Liver (tissue), 8 donors: ENCODE measurements at regions not wholly inside any gene's neighbourhood (a gene's known extent, or its start where the extent isn't known, plus 50 kb on each side); places are given as distances from the start of the nearest gene placed in this dataset.
A peak's percentile ranks its signal among the peaks of the same experiment; 100 is the strongest.

Experiments
- DNase-seq: peaks from one replicate; pipeline ENCODE4 v3.0.0-alpha.2; 2017; ENCODE audit warnings: low spot score
- H3K27ac ChIP-seq, 2 donors: one replicate each; pipeline ENCODE4 v1.7.0; 2013; ENCODE audit warnings: inconsistent platforms in 2 of 2, low read length in 2 of 2, control low read depth in 1 of 2, low read depth in 1 of 2, mild to moderate bottlenecking in 1 of 2
- H3K27me3 ChIP-seq, 4 donors: one replicate each; pipeline versions ENCODE4 v1.6.1 to v1.7.0; 2013; ENCODE audit warnings: low read length in 3 of 4, inconsistent platforms in 1 of 4, mild to moderate bottlenecking in 1 of 4, moderate library complexity in 1 of 4; ENCODE audit not compliant: control insufficient read depth in 4 of 4, insufficient read depth in 4 of 4
- H3K36me3 ChIP-seq, 4 donors: one replicate each; pipeline versions ENCODE4 v1.6.1 to v1.7.0; 2013; ENCODE audit warnings: low read length in 3 of 4, mild to moderate bottlenecking in 3 of 4, low read depth in 1 of 4, moderate library complexity in 1 of 4; ENCODE audit not compliant: control insufficient read depth in 4 of 4, insufficient read depth in 3 of 4
- H3K4me1 ChIP-seq, 4 donors: one replicate each; pipeline versions ENCODE4 v1.6.1 to v1.7.0; 2013; ENCODE audit warnings: low read length in 3 of 4, mild to moderate bottlenecking in 3 of 4, moderate library complexity in 1 of 4; ENCODE audit not compliant: control insufficient read depth in 4 of 4, insufficient read depth in 4 of 4
- H3K4me3 ChIP-seq, 3 donors: one replicate each; pipeline versions ENCODE4 v1.6.1 to v1.7.0; 2013; ENCODE audit warnings: low read length in 3 of 3, control low read depth in 1 of 3, low read depth in 1 of 3, mild to moderate bottlenecking in 1 of 3
- H3K9ac ChIP-seq, 2 donors: one replicate each; pipeline ENCODE4 v1.7.0; 2013; ENCODE audit warnings: low read length in 2 of 2, mild to moderate bottlenecking in 2 of 2, moderate library complexity in 2 of 2, control low read depth in 1 of 2, low read depth in 1 of 2
- H3K9me3 ChIP-seq, 4 donors: one replicate each; pipeline versions ENCODE4 v1.6.1 to v1.7.0; 2013; ENCODE audit warnings: low read length in 3 of 4; ENCODE audit not compliant: control insufficient read depth in 4 of 4
- CTCF ChIP-seq: fragments of 150-350 bp; IDR thresholded peaks from 2 replicates; pipeline ENCODE4 v1.5.1; 2017; ENCODE audit warnings: improper control_type of control experiment, low read depth, low read length; ENCODE audit not compliant: missing input control
- EGR1 ChIP-seq, 2 donors: IDR thresholded peaks; 2 replicates each; pipeline ENCODE4 v1.6.1; 2016 to 2018; ENCODE audit warnings: antibody characterized with exemption in 2 of 2, low read depth in 2 of 2
- FOXA1 ChIP-seq: IDR thresholded peaks from 2 replicates; pipeline ENCODE4 v1.6.1; 2016; ENCODE audit warnings: antibody characterized with exemption
- GABPA ChIP-seq, 2 donors: IDR thresholded peaks in 1 of 2; conservative IDR thresholded peaks in 1 of 2; 2 replicates each; pipeline ENCODE4 v1.6.1; 2016; ENCODE audit warnings: antibody characterized with exemption in 2 of 2, mild to moderate bottlenecking in 1 of 2, moderate library complexity in 1 of 2
- HNF4A ChIP-seq, 2 donors: conservative IDR thresholded peaks; 2 replicates each; pipeline ENCODE4 v1.6.1; 2016; ENCODE audit warnings: antibody characterized with exemption in 2 of 2, mild to moderate bottlenecking in 2 of 2
- HNF4G ChIP-seq: IDR thresholded peaks from 2 replicates; pipeline ENCODE4 v1.6.1; 2016; ENCODE audit warnings: antibody characterized with exemption
- JUND ChIP-seq, 2 donors: IDR thresholded peaks; 2 replicates each; pipeline ENCODE4 v1.6.1; 2016; ENCODE audit warnings: antibody characterized with exemption in 2 of 2
- MAX ChIP-seq: IDR thresholded peaks from 2 replicates; pipeline ENCODE4 v1.6.1; 2016; ENCODE audit warnings: antibody characterized with exemption
- NR2F2 ChIP-seq: IDR thresholded peaks from 2 replicates; pipeline ENCODE4 v1.6.1; 2016; ENCODE audit warnings: antibody characterized with exemption
- RAD21 ChIP-seq, 2 donors: IDR thresholded peaks; 2 replicates each; pipeline ENCODE4 v1.6.1; 2016; ENCODE audit warnings: antibody characterized with exemption in 2 of 2, mild to moderate bottlenecking in 2 of 2
- REST ChIP-seq: IDR thresholded peaks from 2 replicates; pipeline ENCODE4 v1.6.1; 2016; ENCODE audit warnings: antibody characterized with exemption, mild to moderate bottlenecking
- RXRA ChIP-seq, 2 donors: IDR thresholded peaks; 2 replicates each; pipeline ENCODE4 v1.6.1; 2017 to 2018; ENCODE audit warnings: antibody characterized with exemption in 2 of 2, mild to moderate bottlenecking in 1 of 2
- SP1 ChIP-seq: IDR thresholded peaks from 2 replicates; pipeline ENCODE4 v1.6.1; 2018; ENCODE audit warnings: antibody characterized with exemption, mild to moderate bottlenecking
- TAF1 ChIP-seq: conservative IDR thresholded peaks from 2 replicates; pipeline ENCODE4 v1.6.1; 2016; ENCODE audit warnings: antibody characterized with exemption, mild to moderate bottlenecking
- YY1 ChIP-seq: IDR thresholded peaks from 2 replicates; pipeline ENCODE4 v1.6.1; 2016; ENCODE audit warnings: antibody characterized with exemption, mild to moderate bottlenecking
- ZBTB33 ChIP-seq: IDR thresholded peaks from 2 replicates; pipeline ENCODE4 v1.6.1; 2016; ENCODE audit warnings: antibody characterized with exemption
- WGBS: extraction: QIAGEN DNeasy Blood & Tissue Kit; methylation state at CpG from one replicate; pipeline ENCODE4 v1.1.7; 2013; 5-methylcytosine and 5-hydroxymethylcytosine counted together
- donor health status: healthy.
- donor health status: healthy.
- donor health status: healthy.
- donor health status: healthy.
- donor health status: healthy.

GRCh38 chr2:17035010-17035409 lies 369.4 kb upstream of the CYRIA start:
- H3K4me3 ChIP-seq: no peak overlapping the region
- H3K27me3 ChIP-seq: no peaks in the 10 kb centered on the region
- H3K27ac ChIP-seq: no peak overlapping the region
- no peak for DNase-seq
- WGBS: 33% methylated on average over 1 of the region's 1 CpG
- TF ChIP-seq MAX (no peak), REST (no peak), JUND (IDR thresholded peaks at IDR 0.05) (no peak), GABPA (IDR thresholded peaks at IDR 0.05 in 1 of 2, conservative IDR thresholded peaks at IDR 0.05 in 1 of 2) (no peak), CTCF (no peak), RXRA (IDR thresholded peaks at IDR 0.05) (peak in 1 of 2 donors; percentile 41), HNF4A (conservative IDR thresholded peaks at IDR 0.05) (peak in 1 of 2 donors; percentile 15), TAF1 (no peak), EGR1 (IDR thresholded peaks at IDR 0.05; ENCODE audit: low read depth in 2 of 2) (no peak), YY1 (no peak), HNF4G (no peak)
- no peaks in the 10 kb centered on the region for H3K4me1 ChIP-seq
- H3K36me3 ChIP-seq: no peaks in the 10 kb centered on the region
- H3K9me3 ChIP-seq: no peaks in the 10 kb centered on the region
- H3K9ac ChIP-seq: no peak overlapping the region

GRCh38 chr2:17030047-17030446 lies 364.4 kb upstream of the CYRIA start:
- H3K27ac ChIP-seq: no peak overlapping the region
- no peak overlapping the region for H3K9ac ChIP-seq
- H3K4me3 ChIP-seq: no peak overlapping the region
- no peaks in the 10 kb centered on the region for H3K4me1 ChIP-seq
- TF ChIP-seq FOXA1: no peak
- no peak for TF ChIP-seq NR2F2
- TF ChIP-seq REST: no peak
- TF ChIP-seq RAD21 (IDR thresholded peaks at IDR 0.05): no peak
- TF ChIP-seq HNF4A (conservative IDR thresholded peaks at IDR 0.05): no peak
- no peak for TF ChIP-seq JUND (IDR thresholded peaks at IDR 0.05)
- no peak for TF ChIP-seq YY1
- TF ChIP-seq ZBTB33: no peak
- TF ChIP-seq TAF1: no peak
- no peak for TF ChIP-seq EGR1 (IDR thresholded peaks at IDR 0.05; ENCODE audit: low read depth in 2 of 2)
- TF ChIP-seq CTCF: no peak
- no peak for TF ChIP-seq SP1
- H3K36me3 ChIP-seq: no peaks in the 10 kb centered on the region
- H3K27me3 ChIP-seq: no peaks in the 10 kb centered on the region
- no peaks in the 10 kb centered on the region for H3K9me3 ChIP-seq
- 64% methylated on average over 2 of the region's 2 CpGs for WGBS
- no peak for DNase-seq
